Epithelial cell of esophagus (primary cell): ENCODE measurements at regions not wholly inside any gene's neighbourhood (a gene's known extent, or its start where the extent isn't known, plus 50 kb on each side); places are given as distances from the start of the nearest gene placed in this dataset.
A peak's percentile ranks its signal among the peaks of the same experiment; 100 is the strongest.

Source experiments
- DNase-seq: peaks from one replicate; pipeline ENCODE4 v3.0.0; 2010; ENCODE audit warnings: low read depth
- H3K4me3 ChIP-seq: 2 replicates; pipeline ENCODE4 v1.5.1; 2011; ENCODE audit warnings: mild to moderate bottlenecking, low read length, control low read depth
- CTCF ChIP-seq: IDR thresholded peaks from 2 replicates; pipeline ENCODE4 v1.5.1; 2011; ENCODE audit warnings: low read depth, mild to moderate bottlenecking, low read length, control low read depth, inconsistent platforms; ENCODE audit not compliant: insufficient read depth; ENCODE audit errors: missing control alignments

GRCh38 chr16:66155933-66156332 lies 210.6 kb upstream of the CDH5 start:
- DNase-seq: no peak
- no peak for TF ChIP-seq CTCF
- no peak overlapping the region for H3K4me3 ChIP-seq

GRCh38 chr16:66154801-66155200 lies 211.7 kb upstream of the CDH5 start:
- DNase-seq: no peak
- no peak for TF ChIP-seq CTCF
- H3K4me3 ChIP-seq: no peak overlapping the region

GRCh38 chr16:66152823-66153393 lies 213.6 kb upstream of the CDH5 start:
- no peak for TF ChIP-seq CTCF
- no peak overlapping the region for H3K4me3 ChIP-seq
- no peak for DNase-seq

- H3K4me3 ChIP-seq: no peak overlapping the region
- no peak for DNase-seq
These were observed 214.3 kb upstream of the CDH5 start for GRCh38 chr16:66152181-66152580.

GRCh38 chr16:66150698-66151482 lies 215.6 kb upstream of the CDH5 start:
- DNase-seq: peak; percentile 52
- TF ChIP-seq CTCF: no peak
- H3K4me3 ChIP-seq: no peak overlapping the region

More at GRCh38 chr16:66152181-66152580, 214.3 kb upstream of the CDH5 start:
- no peak for TF ChIP-seq CTCF

- TF ChIP-seq CTCF: no peak
- H3K4me3 ChIP-seq: no peak overlapping the region
- no peak for DNase-seq
These were observed 219.2 kb upstream of the CDH5 start for GRCh38 chr16:66147291-66147690.
